ENCODE measurements at regions not wholly inside any gene's neighbourhood (a gene's known extent, or its start where the extent isn't known, plus 50 kb on each side); places are given as distances from the start of the nearest gene placed in this dataset.
"Not testable (repeated sequence)": the region's sequence is repeated elsewhere in the genome, so short reads cannot be mapped to it uniquely, and the experiment has no call there.

- DNase-seq (ENCODE audit: low spot score), result no peak
Measured at GRCh38 chr17:62154909-62155308, 89.8 kb upstream of the MED13 start.

DNA sequence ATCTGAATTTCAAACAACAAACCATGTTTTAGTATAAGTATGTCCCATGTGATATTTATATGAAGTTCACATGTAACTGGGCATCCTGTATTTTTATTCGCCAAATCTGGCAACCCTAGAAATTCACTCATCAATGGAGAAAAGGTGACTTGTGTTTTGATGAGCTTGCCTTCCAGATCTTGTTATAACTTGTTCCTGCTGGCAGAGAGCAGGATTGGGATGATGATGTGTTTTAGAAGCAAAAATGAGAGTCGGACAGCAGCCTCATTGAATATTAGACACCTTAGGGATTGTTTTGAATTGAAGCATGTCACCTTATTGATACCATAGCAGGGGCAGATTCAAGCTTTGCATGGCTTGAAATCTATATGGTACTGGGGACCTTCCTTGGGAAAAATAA, 85.4 kb upstream of the MED13 start:
- DNase-seq (ENCODE audit: low spot score), result no peak

DNA sequence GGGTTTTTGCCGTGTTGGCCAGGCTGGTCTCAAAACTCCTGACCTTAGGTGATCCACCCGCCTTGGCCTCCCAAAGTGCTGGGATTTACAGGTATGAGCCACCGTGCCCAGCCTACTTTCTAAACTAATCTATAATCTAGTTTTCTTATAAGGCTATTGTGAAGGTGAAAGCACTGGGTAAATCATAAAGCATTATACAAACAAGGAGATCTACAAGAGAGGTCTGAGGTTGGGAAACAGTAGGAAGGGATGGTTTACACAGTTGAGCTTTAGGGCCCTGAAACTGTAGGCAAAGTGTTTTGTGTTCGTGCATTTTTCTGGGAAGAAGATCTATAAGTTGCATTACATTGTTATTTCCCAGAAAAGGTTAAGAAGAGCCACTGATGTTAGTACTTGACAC, 84.9 kb upstream of the MED13 start:
- no peak for DNase-seq (ENCODE audit: low spot score)

DNA sequence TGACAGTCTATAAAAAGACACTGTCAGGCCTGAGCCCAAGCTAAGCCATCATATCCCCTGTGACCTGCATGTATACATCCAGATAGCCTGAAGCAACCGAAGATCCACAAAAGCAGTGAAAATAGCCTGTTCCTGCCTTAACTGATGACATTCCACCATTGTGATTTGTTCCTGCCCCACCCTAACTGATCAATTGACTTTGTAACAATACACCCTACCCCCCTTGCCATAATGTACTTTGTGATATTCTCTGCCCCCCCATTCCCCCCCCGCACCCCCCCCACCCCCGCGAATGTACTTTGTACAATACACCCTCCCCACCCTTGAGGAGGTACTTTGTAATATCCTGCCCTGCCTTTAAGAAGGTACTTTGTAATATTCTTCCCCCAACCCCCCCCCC, 82.2 kb upstream of the MED13 start:
- no peak for DNase-seq (ENCODE audit: low spot score)

DNA sequence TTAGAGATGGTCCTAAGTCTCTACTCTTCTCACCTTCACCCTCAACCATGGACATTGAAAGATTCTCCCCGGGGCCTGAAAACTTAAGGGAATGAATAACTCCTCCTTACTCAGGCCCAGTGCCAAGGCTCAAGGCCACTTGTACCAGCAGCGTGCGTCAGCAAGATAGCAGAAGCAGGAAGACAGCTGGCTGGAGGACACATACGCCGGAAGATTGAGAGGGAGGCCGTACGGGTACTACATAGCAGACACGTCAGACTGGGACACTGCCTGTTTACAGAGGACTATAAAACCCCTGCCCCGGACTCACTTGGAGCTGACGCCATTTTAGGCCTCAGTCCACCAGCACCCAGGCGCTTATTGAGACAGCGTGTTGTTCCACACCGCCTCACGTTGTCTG, 75.8 kb upstream of the MED13 start:
- peak; percentile 51 for DNase-seq (ENCODE audit: low spot score)

- DNase-seq (ENCODE audit: low spot score), result no peak
Measured at GRCh38 chr17:62140376-62140775, 75.3 kb upstream of the MED13 start.

DNA sequence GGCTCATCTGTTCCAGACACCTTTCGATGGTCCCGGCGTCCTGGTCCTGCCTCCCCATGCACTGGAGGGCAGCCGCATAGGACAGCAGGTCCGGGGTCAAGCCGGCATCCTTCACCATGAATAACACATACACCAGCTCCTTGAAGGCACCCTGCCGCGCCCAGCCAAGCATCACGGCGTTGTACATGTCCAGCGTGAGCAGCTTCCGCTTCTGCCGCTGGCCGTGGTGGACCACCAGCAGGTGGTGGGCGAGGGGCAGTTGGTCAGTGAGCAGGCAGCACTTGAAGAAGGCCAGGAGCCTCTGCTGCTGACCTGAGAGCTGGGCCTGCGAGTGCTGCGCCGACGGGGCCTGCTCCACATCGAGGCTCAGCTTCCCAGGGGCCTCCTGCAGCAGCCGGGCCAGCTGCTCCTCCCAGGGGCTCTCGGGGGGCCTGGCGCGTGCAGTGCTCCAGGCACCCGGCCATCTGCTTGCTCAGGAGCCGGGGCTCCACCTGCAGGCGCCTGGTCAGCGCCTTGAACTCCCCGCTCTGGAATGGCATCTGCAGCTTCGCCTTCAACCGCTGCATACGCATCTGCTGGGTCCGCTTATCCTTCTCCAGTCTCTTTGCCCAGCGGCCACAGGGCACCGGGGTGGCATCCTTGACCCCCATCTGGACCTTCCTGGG, 74.7 kb upstream of the MED13 start:
- not testable (repeated sequence) for DNase-seq (ENCODE audit: low spot score)

- no peak for DNase-seq (ENCODE audit: low spot score)
Measured at GRCh38 chr17:62139141-62139540, 74.1 kb upstream of the MED13 start.

DNA sequence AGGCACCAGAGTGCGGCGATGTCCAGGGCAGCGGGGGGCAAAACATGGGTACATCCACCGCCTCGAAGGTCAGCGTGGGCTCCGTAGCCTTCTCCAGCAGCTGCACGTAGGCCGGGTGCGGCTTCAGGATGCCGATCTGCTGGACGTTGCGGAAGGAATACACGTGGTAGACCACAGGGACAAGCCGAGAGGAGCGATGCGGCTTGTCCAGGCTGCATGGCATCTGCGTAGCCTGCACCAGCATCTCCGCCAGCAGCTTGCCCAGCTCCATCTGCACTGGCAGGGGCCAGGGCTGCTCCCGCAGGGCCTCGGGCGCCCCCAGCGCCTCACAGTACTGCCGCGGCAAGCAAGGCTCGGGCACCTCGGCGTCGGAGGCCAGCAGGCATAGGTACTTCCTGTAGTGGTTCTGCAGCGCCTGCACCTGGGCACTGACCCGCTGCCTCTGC, 73.6 kb upstream of the MED13 start:
- DNase-seq (ENCODE audit: low spot score), result not testable (repeated sequence)

GRCh38 chr17:62137734-62138624, 72.9 kb upstream of the MED13 start:
- not testable (repeated sequence) for DNase-seq (ENCODE audit: low spot score)

DNA sequence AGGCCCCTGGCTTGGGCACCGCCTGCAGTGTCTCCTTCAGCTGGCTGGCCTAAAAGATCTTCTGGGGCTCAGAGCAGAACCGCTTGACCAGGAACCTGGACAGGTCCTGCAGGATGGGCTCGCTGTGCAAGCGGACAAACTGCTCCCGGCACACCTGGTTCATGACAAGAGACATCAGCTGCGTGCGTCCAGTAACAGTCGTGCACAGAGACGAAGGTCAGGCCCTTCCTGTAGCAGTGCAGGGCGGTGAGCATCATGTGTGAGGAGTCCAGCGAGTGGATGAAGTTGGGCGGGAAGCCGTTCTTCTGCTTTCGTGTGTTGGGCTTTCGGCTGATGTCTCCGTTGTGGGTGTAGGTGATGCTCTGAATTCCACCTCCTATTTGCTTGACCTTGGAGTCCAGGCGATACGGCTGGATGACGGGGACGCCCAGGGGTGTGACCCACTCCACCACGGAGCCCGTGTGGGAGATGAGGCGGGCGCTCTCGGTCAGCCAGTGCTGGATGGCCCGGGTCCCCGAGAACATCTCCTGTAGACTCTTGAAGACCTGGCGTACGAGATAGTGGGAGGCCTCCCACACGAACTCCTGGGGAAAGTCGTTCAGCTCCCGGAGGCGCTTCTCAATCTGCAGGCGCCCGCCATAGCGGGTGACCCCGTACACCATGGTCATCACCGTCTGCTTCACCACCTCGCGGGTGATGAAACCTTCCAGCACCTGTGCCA, 72.1 kb upstream of the MED13 start:
- DNase-seq (ENCODE audit: low spot score), result not testable (repeated sequence)

- DNase-seq (ENCODE audit: low spot score), result no peak
Measured at GRCh38 chr17:62135742-62136141, 70.7 kb upstream of the MED13 start.

GRCh38 chr17:62135096-62135495, 70.0 kb upstream of the MED13 start:
- DNase-seq (ENCODE audit: low spot score), result not testable (repeated sequence)

DNA sequence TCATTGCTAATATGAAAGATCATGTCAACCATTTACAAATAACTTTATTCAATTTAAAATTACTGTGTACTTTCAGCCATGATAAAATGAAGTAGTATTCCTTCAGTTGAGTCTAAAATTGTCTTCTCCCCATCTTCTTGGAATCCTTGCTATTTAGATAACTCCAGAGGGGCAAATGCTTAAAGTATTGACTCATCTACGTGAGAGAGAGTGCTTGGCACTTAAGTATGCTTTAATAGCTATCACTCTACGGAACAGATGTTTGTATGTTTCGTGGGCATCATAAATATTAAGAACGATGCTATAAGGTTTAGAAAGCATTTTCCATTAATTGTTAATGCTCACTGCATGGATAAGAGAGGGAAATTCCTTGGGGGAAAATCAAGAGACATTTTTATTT, 69.3 kb upstream of the MED13 start:
- no peak for DNase-seq (ENCODE audit: low spot score)

- not testable (repeated sequence) for DNase-seq (ENCODE audit: low spot score)
Measured at GRCh38 chr17:62131271-62131670, 66.2 kb upstream of the MED13 start.

GRCh38 chr17:62130739-62131138, 65.7 kb upstream of the MED13 start:
- DNase-seq (ENCODE audit: low spot score), result no peak

DNA sequence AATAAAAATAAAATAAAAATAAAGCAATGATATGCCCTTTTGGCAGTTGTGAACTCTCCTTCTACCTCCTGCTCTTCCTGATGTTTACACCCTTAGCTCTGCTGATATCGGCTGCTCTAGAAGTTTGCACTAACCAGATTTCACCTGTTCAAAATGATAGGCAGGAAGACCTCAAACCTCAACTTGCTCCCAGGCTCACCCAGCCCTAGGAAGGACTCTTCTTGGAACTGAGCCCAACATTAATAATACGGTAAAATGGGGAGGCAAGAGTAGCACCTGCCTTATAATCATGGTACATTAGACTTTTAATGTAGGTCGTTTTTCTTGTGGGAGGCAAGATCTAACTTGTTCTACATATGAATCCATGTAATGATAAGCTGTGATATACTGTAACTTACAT, 61.2 kb upstream of the MED13 start:
- DNase-seq (ENCODE audit: low spot score), result no peak

GRCh38 chr17:62125307-62125706, 60.2 kb upstream of the MED13 start:
- DNase-seq (ENCODE audit: low spot score), result no peak

DNA sequence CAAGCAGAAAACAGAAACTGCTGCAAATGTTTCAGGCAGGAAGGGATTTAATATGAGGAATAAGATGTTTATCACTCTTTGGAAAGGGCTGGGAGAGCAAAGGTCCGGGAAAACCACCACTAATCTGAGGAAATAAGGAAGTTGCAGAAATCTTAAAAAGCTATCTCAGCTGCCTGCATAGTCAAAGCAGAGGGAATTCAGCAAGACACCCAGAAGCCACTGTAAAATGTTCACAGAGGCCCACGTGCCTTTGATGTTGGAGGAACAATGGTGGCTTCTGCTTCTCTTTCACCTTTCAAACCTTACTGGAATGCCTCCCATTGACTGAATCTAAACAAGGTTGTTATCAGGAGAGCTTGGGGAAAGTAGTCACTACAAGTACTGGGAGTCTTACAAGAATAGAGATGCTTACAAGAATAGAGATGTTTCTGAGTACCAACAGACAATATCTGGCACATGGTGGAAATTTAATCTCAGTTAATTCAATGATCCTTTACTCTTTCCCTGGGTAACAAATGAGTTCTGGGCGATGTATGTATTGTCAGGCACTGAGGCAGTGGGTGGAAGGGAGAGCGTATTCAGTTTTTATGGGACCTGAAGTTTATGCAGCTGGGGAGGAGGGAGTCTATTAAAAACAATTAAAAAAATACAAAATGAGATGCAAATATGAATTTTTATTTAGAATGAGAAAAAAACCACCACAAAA, 56.1 kb upstream of the MED13 start:
- no peak for DNase-seq (ENCODE audit: low spot score)

GRCh38 chr17:62119373-62119772, 54.3 kb upstream of the MED13 start:
- no peak for DNase-seq (ENCODE audit: low spot score)

Measured in hematopoietic multipotent progenitor cell treated with erythropoietin and hydrocortisone succinate and interleukin-3 and kit ligand, for 15 days (in vitro differentiated cells).